ENCODE measurements at regions not wholly inside any gene's neighbourhood (a gene's known extent, or its start where the extent isn't known, plus 50 kb on each side); places are given as distances from the start of the nearest gene placed in this dataset.

DNA sequence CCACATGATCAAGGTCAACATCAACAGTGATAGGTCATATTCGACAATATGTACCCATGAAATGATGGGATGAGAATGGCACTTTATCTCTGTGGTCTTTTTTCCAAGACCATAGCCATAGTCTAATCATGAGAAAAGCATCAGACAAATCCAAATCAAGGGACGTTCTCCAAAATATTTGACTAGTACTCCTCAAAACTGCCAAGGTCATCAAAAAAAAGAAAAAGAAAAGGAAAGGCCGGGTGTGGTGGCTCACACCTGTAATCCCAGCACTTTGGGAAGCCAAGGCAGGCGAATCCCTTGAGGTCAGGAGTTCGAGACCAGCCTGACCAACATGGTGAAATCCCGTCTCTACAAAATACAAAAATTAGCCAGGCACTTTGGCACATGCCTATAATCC, 318.3 kb downstream of the TAFA4 start:
- TF ChIP-seq TCF4 (CRISPR knock-in tag; IDR thresholded peaks at IDR 0.05; ENCODE audit: borderline replicate concordance) = no peak
- no peak for TF ChIP-seq ZC3H10 (CRISPR knock-in tag; IDR thresholded peaks at IDR 0.05)
- no peak for TF ChIP-seq PATZ1 (CRISPR knock-in tag; IDR thresholded peaks at IDR 0.05; ENCODE audit: borderline replicate concordance)
- TF ChIP-seq, protein P1, sequence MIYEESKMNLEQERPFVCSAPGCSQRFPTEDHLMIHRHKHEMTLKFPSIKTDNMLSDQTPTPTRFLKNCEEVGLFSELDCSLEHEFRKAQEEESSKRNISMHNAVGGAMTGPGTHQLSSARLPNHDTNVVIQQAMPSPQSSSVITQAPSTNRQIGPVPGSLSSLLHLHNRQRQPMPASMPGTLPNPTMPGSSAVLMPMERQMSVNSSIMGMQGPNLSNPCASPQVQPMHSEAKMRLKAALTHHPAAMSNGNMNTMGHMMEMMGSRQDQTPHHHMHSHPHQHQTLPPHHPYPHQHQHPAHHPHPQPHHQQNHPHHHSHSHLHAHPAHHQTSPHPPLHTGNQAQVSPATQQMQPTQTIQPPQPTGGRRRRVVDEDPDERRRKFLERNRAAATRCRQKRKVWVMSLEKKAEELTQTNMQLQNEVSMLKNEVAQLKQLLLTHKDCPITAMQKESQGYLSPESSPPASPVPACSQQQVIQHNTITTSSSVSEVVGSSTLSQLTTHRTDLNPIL (CRISPR knock-in tag; IDR thresholded peaks at IDR 0.05; ENCODE audit: low read depth) = no peak
- no peak for TF ChIP-seq ZFP30 (CRISPR knock-in tag; IDR thresholded peaks at IDR 0.05)
- TF ChIP-seq OSR1 (CRISPR knock-in tag; IDR thresholded peaks at IDR 0.05) = no peak
- no peak for TF ChIP-seq RARB (CRISPR knock-in tag; IDR thresholded peaks at IDR 0.05)
- TF ChIP-seq POU6F1 (CRISPR knock-in tag; IDR thresholded peaks at IDR 0.05; ENCODE audit: borderline replicate concordance, low read depth) = no peak
- TF ChIP-seq CSDC2 (CRISPR knock-in tag; IDR thresholded peaks at IDR 0.05) = no peak
- TF ChIP-seq SNAI2 (CRISPR knock-in tag; IDR thresholded peaks at IDR 0.05) = no peak
- no peak for TF ChIP-seq ZFP3 (CRISPR knock-in tag; IDR thresholded peaks at IDR 0.05)
- no peak for TF ChIP-seq ISL1 (CRISPR knock-in tag; IDR thresholded peaks at IDR 0.05)

Measured in SK-N-SH treated with all-trans-retinoic acid at 6 μM for 48 hours (cell line).